Heart right ventricle (tissue), 16 donors: ENCODE measurements at regions not wholly inside any gene's neighbourhood (a gene's known extent, or its start where the extent isn't known, plus 50 kb on each side); places are given as distances from the start of the nearest gene placed in this dataset.

Experiments used
- ATAC-seq, 8 donors: fragments of 200-7000 bp; cut with Tn5 transposase; one replicate each; pipeline ENCODE4 v1.9.1; 2020; ENCODE audit warnings: mild to moderate bottlenecking in 8 of 8, moderate library complexity in 8 of 8, moderate number of reproducible peaks in 1 of 8
- DNase-seq, 2 donors: peaks; one replicate each; pipeline ENCODE4 v3.0.0-alpha.2; 2020
- H3K27ac ChIP-seq, 10 donors: fragments of 200-600 bp; sonication (generic) in 2 of 10; one replicate each; pipeline versions ENCODE4 v1.5.0 to v1.8.0; 2020 to 2022; ENCODE audit warnings: mild to moderate bottlenecking in 3 of 10
- H3K27me3 ChIP-seq, 7 donors: fragments of 200-600 bp; one replicate each; pipeline ENCODE4 v1.8.0; 2021 to 2022; ENCODE audit warnings: mild to moderate bottlenecking in 2 of 7
- H3K36me3 ChIP-seq, 9 donors: fragments of 200-600 bp; sonication (generic) in 1 of 9; one replicate each; pipeline versions ENCODE4 v1.5.0 to v1.8.0; 2020 to 2022; ENCODE audit warnings: mild to moderate bottlenecking in 2 of 9
- H3K4me1 ChIP-seq, 9 donors: fragments of 200-600 bp; sonication (generic) in 1 of 9; one replicate each; pipeline versions ENCODE4 v1.5.0 to v1.8.0; 2020 to 2022; ENCODE audit warnings: mild to moderate bottlenecking in 4 of 9
- H3K4me3 ChIP-seq, 10 donors: fragments of 200-600 bp; sonication (generic) in 2 of 10; one replicate each; pipeline versions ENCODE4 v1.5.0 to v1.8.0; 2020 to 2022; ENCODE audit warnings: mild to moderate bottlenecking in 7 of 10, moderate library complexity in 2 of 10
- H3K9me3 ChIP-seq, 11 donors: fragments of 200-600 bp in 10 of 11; sonication (generic) in 2 of 11; one replicate each; pipeline versions ENCODE4 v1.5.0 to v1.8.0; 2013 to 2022; ENCODE audit warnings: mild to moderate bottlenecking in 2 of 11, control low read depth in 1 of 11, moderate library complexity in 1 of 11
- CTCF ChIP-seq, 9 donors: fragments of 200-600 bp; sonication (generic) in 2 of 9; IDR thresholded peaks; one replicate each; pipeline versions ENCODE4 v1.5.0 to v1.8.0; 2021 to 2022; ENCODE audit warnings: antibody characterized with exemption in 9 of 9, mild to moderate bottlenecking in 5 of 9, moderate library complexity in 1 of 9
- WGBS, 2 donors: extraction: QIAGEN DNeasy Blood & Tissue Kit; methylation state at CpG; one replicate each; pipeline ENCODE4 v1.1.7; 2013; ENCODE audit warnings: inconsistent platforms in 1 of 2; 5-methylcytosine and 5-hydroxymethylcytosine counted together
- intact Hi-C, 10 donors: fragments of 100-400 bp; cut with DNase I; formaldehyde crosslinking; loops; one replicate each; pipeline versions ENCODE4 v1.11.1 to v1.14.2; 2022
- donor health status: Arrhythmogenic right ventricular cardiomyopathy.
- donor health status: ischemic (EF 13 %, LVEDD 7.1; RV severe dilation, severe dysfunction).
- donor health status: healthy with polysubstance abuse.
- donor health status: DM: no; HTN: yes; CAD: no.
- donor health status: DM: no; HTN: no; CAD: no.
- donor health status: ischemic (EF 25% LVEDD 6.9; RV normal size, moderate dysfunction).
- donor health status: ischemic (EF 25% LVEDD 5.7; RV mildly dilated, moderate dysfunction).
- donor health status: healthy.
- donor health status: DM: yes; HTN: yes; CAD: no.
- donor health status: Ischemic cardiomyopathy.
- donor health status: ischemic (EF 35%, LVEDD 5.7; RV mildly dilated, moderate dysfunction).
- donor health status: nonischemic (EF 11% LVEDD 7.7; RV severe dilation, severe dysfunction).
- donor health status: DM: yes; HTN: yes; CAD: no.
- donor health status: PGD.
- donor health status: ischemic (EF 29% LVEDD 5.4; RV normal size, mild dysfunction).
- donor health status: nonischemic (EF 23%, LVEDD 6.1; RV moderate dilation, normal function).

GRCh38 chr15:27685644-27686043 lies 413.5 kb downstream of the OCA2 start:
- 90 to 94% methylated on average over 6 of the region's 6 CpGs for WGBS, 2 donors
- ATAC-seq (no peak), DNase-seq (no peak)
- H3K4me1 ChIP-seq = no peaks in the 10 kb centered on the region
- H3K27me3 ChIP-seq = no peaks in the 10 kb centered on the region
- TF ChIP-seq CTCF (IDR thresholded peaks at IDR 0.05) = no peak
- H3K27ac ChIP-seq = no peak overlapping the region
- H3K9me3 ChIP-seq = no peaks in the 10 kb centered on the region
- intact Hi-C loops = loop anchor here in 1 of 10 donors (5.0 kb wide), 1 partner anchor 953 kb away; no protein-coding TSS in a partner anchor
- H3K36me3 ChIP-seq = no peaks in the 10 kb centered on the region
- H3K4me3 ChIP-seq = no peak overlapping the region

GRCh38 chr15:27683121-27683520 lies 416.0 kb downstream of the OCA2 start:
- no peaks in the 10 kb centered on the region for H3K4me1 ChIP-seq
- H3K27me3 ChIP-seq = peaks cover 0 to 7% (median 0%) of the 10 kb centered on the region in 7 donors
- TF ChIP-seq CTCF (IDR thresholded peaks at IDR 0.05) = no peak
- intact Hi-C loops = no loop called here
- H3K36me3 ChIP-seq = no peaks in the 10 kb centered on the region
- no peaks in the 10 kb centered on the region for H3K9me3 ChIP-seq
- ATAC-seq (no peak), DNase-seq (no peak)
- no peak overlapping the region for H3K4me3 ChIP-seq
- WGBS, 2 donors = 79 to 80% methylated on average over 3 of the region's 3 CpGs
- no peak overlapping the region for H3K27ac ChIP-seq

GRCh38 chr15:27681038-27681437 lies 418.1 kb downstream of the OCA2 start:
- peak in 2 of 9 donors; percentile 16 to 26 for TF ChIP-seq CTCF (IDR thresholded peaks at IDR 0.05)
- Histone ChIP-seq H3K9me3 (no peaks in the 10 kb centered on the region), H3K4me3 (no peak overlapping the region), H3K27me3 (peaks cover 0 to 7% (median 0%) of the 10 kb centered on the region in 7 donors), H3K4me1 (no peaks in the 10 kb centered on the region), H3K36me3 (no peaks in the 10 kb centered on the region), H3K27ac (no peak overlapping the region)
- WGBS, 2 donors = 61 to 83% methylated on average over 7 to 8 of the region's 8 CpGs
- ATAC-seq (no peak), DNase-seq (no peak)
- intact Hi-C loops = no loop called here

GRCh38 chr15:27679731-27680471 lies 419.2 kb downstream of the OCA2 start:
- Histone ChIP-seq H3K27ac (no peak overlapping the region), H3K4me1 (no peaks in the 10 kb centered on the region), H3K9me3 (no peaks in the 10 kb centered on the region), H3K36me3 (no peaks in the 10 kb centered on the region), H3K27me3 (peaks cover 0 to 7% (median 0%) of the 10 kb centered on the region in 7 donors), H3K4me3 (no peak overlapping the region)
- DNase-seq = no peak
- 15 to 18% methylated on average over 19 of the region's 19 CpGs for WGBS, 2 donors
- no peak for ATAC-seq
- intact Hi-C loops = no loop called here
- no peak for TF ChIP-seq CTCF (IDR thresholded peaks at IDR 0.05)
